ENCODE measurements at regions not wholly inside any gene's neighbourhood (a gene's known extent, or its start where the extent isn't known, plus 50 kb on each side); places are given as distances from the start of the nearest gene placed in this dataset.
"Not testable (repeated sequence)": the region's sequence is repeated elsewhere in the genome, so short reads cannot be mapped to it uniquely, and the experiment has no call there.

GRCh38 chr16:29265255-29265853 is 141.2 kb downstream of the NPIPB11 start:
- TF ChIP-seq POLR2A, CTCF (IDR thresholded peaks at IDR 0.05): not testable (repeated sequence)

Measured in body of pancreas (tissue), 4 donors.